Stimulated activated CD8-positive, alpha-beta memory T cell treated with anti-CD3 and anti-CD28 coated beads, Interleukin-12 subunit alpha, Interleukin-12 subunit beta, amount 100 ng/mL, for 1 hour (primary cell): ENCODE measurements at regions not wholly inside any gene's neighbourhood (a gene's known extent, or its start where the extent isn't known, plus 50 kb on each side); places are given as distances from the start of the nearest gene placed in this dataset.

Experiments used
- DNase-seq: peaks from one replicate; pipeline ENCODE4 v3.0.0-alpha.2; 2020; ENCODE audit warnings: low read depth

DNA sequence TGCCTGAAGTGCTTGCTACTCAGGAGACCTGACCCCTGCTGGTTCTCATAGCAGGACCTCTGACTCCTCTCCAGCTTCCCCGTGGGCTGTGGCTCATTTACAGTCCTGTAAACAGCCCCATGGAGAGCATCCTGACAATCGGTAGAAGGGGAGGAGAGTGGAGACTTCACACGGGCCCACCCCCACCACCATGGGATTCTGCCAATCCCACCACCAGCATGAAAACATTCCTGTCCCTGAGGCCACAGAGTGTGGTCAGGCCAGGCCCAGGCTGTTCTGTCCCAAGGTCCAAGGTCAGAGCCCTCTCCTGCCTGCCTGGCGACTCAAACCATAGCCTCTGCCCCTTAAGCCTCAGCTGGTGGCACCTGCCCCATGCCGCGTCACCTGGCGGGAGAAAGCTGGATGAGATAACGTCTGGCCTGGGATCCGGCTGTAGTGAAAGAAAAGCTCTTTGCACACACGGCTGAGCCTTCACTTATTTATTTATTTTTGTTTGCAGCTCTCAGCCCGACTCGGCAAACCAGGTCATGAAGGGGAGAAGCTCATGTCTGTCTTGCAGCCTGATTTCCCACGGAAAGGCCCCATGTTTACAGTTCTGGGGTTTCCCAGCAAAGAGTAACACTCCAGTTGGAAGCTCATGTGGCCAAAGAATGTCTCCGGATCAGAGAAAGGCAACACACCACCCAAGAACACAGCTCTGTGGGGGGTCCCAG, 293.6 kb upstream of the ZMIZ1 start:
- DNase-seq: no peak

DNA sequence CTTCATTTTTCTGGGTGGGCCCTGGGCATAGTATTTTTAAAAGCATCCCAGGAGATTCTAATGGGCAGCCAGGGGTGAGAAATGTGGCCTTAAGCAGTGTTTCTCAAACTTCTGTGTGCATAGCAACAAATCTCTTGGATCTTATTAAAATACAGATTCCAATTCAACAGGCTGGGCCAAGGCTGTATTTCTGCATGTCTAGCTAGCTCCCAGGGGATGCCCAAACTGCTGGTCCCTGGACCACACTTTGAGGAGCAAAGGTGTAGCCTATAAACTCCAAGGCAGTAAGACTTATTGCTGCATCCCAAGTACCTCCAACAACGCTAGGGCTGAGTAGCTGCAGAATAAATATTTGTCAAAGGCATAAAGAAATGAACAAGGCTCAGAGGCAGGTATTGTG, 292.9 kb upstream of the ZMIZ1 start:
- no peak for DNase-seq

- DNase-seq: no peak
Measured at GRCh38 chr10:78776756-78777155, 292.0 kb upstream of the ZMIZ1 start.

DNA sequence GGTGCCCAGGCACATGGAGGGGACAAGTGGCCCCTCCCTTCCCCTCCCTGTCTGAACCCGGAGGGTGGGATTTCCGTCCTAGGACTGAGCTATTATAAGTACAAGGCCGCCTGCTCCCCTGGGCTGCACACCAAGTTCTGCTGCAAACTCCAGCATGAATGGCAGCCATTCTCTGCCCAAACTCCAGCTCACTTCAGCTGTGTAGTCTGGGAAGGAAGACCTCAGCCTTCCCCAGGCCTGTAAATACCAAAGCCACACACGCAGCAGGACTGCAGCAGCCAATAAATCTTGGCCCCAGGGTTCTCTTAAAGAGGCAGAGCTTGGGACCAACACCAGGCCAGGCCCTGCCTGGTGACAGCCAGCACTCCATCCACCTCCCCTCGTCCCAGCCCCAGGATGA, 291.3 kb upstream of the ZMIZ1 start:
- no peak for DNase-seq

- no peak for DNase-seq
Measured at GRCh38 chr10:78777867-78778266, 290.9 kb upstream of the ZMIZ1 start.

DNA sequence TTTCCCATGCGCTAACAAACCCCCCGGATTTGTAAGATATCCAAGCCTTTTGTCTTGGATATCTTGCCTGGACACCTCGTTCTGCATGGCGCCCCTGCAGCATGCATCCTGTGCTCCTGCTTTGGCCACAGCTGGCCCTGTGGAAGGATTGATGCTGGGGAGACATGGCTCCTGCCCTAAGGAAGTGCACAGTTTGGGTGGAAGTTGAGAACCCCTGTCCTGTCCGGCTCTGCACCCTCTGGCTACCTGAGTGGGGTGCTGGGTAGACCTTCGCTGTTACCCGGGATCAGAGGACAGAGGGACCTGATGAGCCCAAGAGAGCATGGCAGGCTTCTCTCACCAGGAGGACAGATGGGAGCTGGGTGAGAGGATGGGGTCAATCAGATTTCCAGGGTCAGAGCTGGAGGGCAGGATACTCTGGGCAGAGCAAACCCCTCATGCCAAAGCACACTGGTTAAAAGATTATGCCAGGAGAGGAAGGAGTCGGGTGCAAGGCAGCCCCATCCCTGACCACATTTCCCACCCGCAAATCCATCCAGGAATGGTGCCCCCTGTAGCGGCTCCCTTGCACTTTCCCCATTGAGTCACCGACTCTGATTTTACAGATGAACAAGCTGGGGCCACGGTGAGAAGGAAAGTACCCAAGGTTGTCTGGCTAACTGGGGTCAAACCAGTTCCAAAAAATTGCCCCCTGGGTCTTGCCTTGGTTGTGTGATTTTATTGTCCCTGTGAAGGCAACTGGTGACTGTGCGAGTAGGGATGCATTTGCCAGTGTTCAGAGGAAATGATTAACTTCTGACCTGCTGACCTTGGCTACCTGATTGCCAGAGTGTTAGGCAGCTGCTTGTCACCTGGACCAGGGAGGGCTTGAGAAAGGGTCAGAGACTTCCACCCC, 290.1 kb upstream of the ZMIZ1 start:
- DNase-seq: no peak

DNA sequence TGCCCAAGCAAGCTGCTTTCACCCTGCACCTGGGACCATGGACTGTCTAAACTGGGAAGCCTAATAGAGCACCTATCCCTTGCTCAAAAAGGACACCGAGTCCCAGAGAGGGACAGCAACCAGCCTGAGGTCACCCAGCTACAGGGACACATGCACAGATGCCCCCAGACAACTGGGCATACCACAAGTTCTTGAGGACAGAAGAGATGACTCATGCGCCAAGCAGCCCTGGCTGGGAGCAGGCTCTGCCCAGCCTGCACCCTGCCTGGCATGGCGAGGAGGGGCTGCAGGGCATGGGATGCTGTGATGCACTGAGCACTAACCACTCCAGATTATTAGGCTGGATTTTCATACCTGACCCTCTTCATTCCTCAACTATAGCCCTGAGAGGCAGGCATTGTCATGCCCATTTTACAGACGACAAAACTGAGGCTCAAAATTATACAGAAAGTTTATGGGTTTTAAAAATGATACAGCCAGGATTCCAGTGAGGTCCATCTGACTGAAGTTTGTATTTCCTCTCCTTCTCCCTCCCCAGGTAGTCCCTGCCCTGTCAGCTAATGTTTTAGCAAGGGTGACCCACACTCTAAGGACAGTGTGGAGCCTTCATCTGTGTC, 289.3 kb upstream of the ZMIZ1 start:
- no peak for DNase-seq

DNA sequence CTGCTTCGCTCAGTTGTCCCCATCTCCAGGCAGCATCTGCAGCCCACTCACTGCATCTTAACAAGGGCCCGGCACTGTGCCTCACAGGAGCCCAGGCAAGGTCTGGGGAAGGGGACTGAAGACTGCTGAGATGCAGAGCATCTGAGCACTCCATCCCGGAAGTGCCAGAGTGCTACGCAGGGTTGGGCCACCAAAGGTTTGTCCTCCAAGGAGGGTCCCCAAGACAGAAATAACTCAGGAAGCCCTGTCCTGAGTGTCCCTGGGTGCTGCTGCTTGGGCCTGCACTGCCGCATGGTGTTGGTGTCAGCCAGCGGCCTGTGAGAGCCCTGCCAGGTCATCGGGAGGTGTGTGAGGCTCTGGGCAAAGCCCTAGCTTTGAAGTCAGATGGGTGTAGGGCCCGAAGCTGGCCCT, 288.2 kb upstream of the ZMIZ1 start:
- no peak for DNase-seq

GRCh38 chr10:78781251-78781913, 287.4 kb upstream of the ZMIZ1 start:
- DNase-seq: no peak

DNA sequence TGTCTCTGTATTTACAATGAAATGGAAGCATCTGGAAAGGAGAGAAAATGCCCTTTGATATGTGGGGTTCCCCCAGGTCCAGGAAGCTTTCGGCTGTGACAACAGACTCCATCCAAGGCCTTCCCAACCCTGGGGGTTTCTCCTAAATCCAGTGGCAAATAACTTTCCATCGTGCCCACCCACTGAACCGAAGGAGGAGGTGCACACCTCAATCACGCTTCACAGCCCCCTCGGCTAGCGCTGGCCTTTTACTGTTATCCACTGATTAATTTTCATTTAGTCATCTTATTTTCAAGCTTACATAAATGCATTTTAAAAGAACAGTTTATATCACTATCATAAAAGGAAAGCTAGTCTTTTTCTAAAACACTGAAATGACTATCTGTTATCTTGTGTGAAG, 286.8 kb upstream of the ZMIZ1 start:
- no peak for DNase-seq

GRCh38 chr10:78782441-78782840, 286.3 kb upstream of the ZMIZ1 start:
- DNase-seq: no peak

DNA sequence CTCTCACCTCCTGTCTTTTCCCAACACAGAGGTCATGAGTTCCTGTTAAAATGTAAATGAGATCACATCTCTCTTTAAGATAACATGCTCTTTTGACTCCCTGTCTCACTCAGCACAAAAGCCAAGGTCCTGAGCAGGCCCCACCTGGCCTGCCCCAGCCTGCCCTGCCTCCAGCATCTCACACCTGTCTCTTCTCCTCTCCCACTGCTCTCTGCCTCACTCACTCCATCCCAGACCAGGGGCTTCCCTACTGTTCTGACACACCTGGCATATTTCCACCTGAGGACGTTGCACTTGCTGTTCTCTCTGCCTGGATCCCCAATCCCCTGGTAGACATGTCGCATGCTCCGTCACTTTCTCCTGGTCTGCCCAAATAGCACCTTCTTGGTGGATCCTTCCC, 285.0 kb upstream of the ZMIZ1 start:
- no peak for DNase-seq

- DNase-seq: no peak
Measured at GRCh38 chr10:78784546-78784945, 284.2 kb upstream of the ZMIZ1 start.

DNA sequence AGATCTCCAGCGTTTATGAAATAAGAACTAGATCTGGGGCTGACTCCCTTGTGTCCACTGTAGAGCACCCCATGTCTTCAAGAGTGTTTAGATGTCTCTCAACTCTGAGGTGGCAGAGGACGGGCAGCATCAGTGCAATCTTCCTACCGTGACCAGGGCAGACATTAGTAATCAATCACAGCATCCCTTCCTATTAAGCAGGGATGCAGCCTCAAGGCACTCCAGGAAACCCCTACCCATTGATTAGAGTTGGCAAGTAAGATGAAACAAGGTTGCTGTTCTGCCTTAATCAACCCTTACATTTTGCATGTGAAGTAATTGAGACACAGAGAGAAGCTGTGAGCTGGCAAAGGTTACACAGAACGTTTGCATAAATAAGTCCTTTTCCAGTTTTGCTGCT, 283.7 kb upstream of the ZMIZ1 start:
- DNase-seq: no peak

- DNase-seq: no peak
Measured at GRCh38 chr10:78785991-78786390, 282.8 kb upstream of the ZMIZ1 start.

- DNase-seq: no peak
Measured at GRCh38 chr10:78787125-78787524, 281.6 kb upstream of the ZMIZ1 start.

DNA sequence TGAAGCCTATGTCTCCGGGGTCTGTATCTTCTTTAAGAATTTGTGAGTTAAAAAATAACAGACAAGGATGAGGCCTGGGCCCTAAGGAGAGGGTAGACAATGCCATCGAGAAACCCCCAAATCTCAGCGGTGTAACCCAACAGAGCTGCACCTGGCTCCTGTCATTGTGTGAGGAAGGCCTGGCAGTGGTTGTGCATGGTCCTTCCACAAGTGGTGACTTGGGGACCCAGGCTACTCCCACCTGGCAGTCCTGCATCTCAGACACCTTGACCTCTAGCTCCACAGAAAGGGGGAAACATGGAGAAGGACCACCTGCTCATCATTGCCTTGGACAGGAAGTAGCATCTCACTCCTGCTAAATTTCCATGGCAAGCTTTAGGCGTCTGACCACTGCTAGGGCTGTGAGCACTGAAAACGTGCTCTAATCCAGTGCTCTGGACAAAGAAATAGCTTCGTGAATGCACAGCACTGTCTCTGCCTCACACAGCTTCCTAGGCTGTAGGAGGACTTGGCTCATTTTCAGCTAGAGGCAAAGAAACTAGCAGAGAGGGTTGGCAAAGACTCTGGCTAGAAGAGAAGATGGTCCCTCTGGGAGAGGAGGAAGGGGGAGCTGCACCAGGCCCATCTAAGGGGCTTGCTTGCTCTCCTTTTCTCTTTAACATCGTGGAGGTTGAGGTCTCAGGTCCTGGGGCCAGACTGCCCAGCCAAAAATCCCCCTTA, 273.9 kb upstream of the ZMIZ1 start:
- no peak for DNase-seq

DNA sequence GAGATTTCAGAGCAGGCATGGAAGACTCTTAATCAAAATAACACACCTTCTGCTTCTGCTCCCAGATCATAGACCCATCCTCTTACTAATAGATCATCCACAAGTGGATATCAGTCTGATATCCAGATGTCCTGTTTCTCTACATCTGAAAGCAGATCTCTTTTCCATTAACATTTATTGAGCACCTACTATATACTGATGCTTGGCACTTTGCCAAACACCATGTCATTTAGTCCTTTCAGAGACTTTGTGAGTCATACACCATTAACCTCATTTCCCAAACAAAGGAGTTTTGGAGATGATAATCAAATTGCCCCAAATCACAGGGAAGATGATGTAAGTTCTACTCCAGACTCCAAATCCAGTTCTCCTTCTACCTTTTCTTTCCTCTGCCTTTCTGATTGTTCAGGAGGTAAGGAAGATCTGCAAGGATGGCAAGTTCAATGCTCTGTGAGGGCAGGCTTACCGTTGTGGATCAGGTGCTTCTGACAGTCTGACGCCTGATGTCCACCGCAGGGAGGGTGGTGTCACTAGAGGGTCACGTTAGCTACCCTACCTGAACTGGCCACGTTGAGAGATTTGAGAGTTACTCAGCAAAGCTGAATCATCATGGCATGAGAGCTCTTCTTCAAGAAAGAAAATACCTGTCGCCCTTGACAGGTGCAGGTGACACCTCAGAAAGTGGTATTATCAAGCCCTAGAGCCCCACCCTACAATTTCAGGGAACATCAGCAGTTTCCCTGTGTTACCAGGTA, 269.6 kb upstream of the ZMIZ1 start:
- DNase-seq: no peak

DNA sequence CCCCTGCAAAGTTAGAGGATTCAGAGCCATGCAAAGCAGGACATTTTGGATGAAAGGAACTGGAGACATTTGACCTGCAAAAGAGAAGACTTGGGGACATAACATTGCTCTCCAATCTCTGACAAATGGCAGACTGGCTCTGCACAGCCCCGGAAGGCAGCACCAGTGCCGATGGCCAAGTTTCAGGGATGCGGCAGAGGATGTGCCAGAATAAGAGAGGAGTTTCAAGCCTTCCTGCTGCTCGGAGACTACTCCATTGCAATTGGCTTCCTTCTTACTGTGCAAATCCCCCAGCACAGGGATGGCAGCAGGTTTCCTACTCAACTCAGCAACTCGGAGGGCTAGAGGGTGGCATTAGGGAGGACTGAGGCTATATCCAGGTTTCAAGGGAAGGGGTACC, 268.8 kb upstream of the ZMIZ1 start:
- no peak for DNase-seq

GRCh38 chr10:78800535-78801320, 268.0 kb upstream of the ZMIZ1 start:
- DNase-seq: no peak
